Kidney epithelial cell (primary cell): ENCODE measurements at regions not wholly inside any gene's neighbourhood (a gene's known extent, or its start where the extent isn't known, plus 50 kb on each side); places are given as distances from the start of the nearest gene placed in this dataset.

Source experiments
- DNase-seq: peaks from one replicate; pipeline ENCODE4 v3.0.0-alpha.2; 2010; ENCODE audit warnings: low read depth
- H3K27me3 ChIP-seq: 2 replicates; pipeline ENCODE4 v1.6.0; 2011; ENCODE audit warnings: low read length; ENCODE audit not compliant: control insufficient read depth, insufficient read depth
- H3K36me3 ChIP-seq: 2 replicates; pipeline ENCODE4 v1.5.1; 2011; ENCODE audit warnings: low read length; ENCODE audit not compliant: control insufficient read depth, insufficient read depth
- H3K4me3 ChIP-seq: 2 replicates; pipeline ENCODE4 v1.5.1; 2011; ENCODE audit warnings: low read depth, mild to moderate bottlenecking, control low read depth, low read length
- CTCF ChIP-seq: IDR thresholded peaks from 2 replicates; pipeline ENCODE4 v1.5.1; 2011; ENCODE audit warnings: mild to moderate bottlenecking, moderate library complexity, low read length, control low read depth, inconsistent platforms; ENCODE audit not compliant: insufficient read depth, poor library complexity, severe bottlenecking

- Histone ChIP-seq H3K4me3 (no peak overlapping the region), H3K27me3 (peaks cover 10% of the 10 kb centered on the region), H3K36me3 (no peaks in the 10 kb centered on the region)
- no peak for TF ChIP-seq CTCF
- DNase-seq = no peak
These were observed 68.6 kb upstream of the FOXA2 start for GRCh38 chr20:22652681-22653588.

GRCh38 chr20:22653658-22654642 lies 69.6 kb upstream of the FOXA2 start:
- no peak for TF ChIP-seq CTCF
- no peaks in the 10 kb centered on the region for H3K36me3 ChIP-seq
- DNase-seq = no peak
- no peak overlapping the region for H3K4me3 ChIP-seq
- H3K27me3 ChIP-seq = peaks cover 10% of the 10 kb centered on the region

GRCh38 chr20:22663528-22664025 lies 79.2 kb upstream of the FOXA2 start:
- no peaks in the 10 kb centered on the region for H3K27me3 ChIP-seq
- no peaks in the 10 kb centered on the region for H3K36me3 ChIP-seq

GRCh38 chr20:22667198-22667597 lies 82.8 kb upstream of the FOXA2 start:
- Histone ChIP-seq H3K4me3 (no peak overlapping the region), H3K36me3 (no peaks in the 10 kb centered on the region), H3K27me3 (no peaks in the 10 kb centered on the region)
- TF ChIP-seq CTCF = no peak
- no peak for DNase-seq

More at GRCh38 chr20:22663528-22664025, 79.2 kb upstream of the FOXA2 start:
- no peak overlapping the region for H3K4me3 ChIP-seq
- TF ChIP-seq CTCF = no peak
- no peak for DNase-seq

- DNase-seq = no peak
- Histone ChIP-seq H3K27me3 (peaks cover under 1% of the 10 kb centered on the region), H3K4me3 (no peak overlapping the region), H3K36me3 (no peaks in the 10 kb centered on the region)
- TF ChIP-seq CTCF = no peak
These were observed 87.8 kb upstream of the FOXA2 start for GRCh38 chr20:22672191-22672590.
